ENCODE measurements at regions not wholly inside any gene's neighbourhood (a gene's known extent, or its start where the extent isn't known, plus 50 kb on each side); places are given as distances from the start of the nearest gene placed in this dataset.

GRCh38 chr10:91352760-91353159 lies 57.4 kb upstream of the HECTD2 start:
- ChIA-PET CTCF (interaction anchor here (1.3 kb wide), 1 partner anchor 54 kb away, joined by 3 read pairs; no protein-coding TSS in a partner anchor), POLR2A (no interaction called here)
- no peaks in the 10 kb centered on the region for H3K27me3 ChIP-seq (ENCODE audit: control insufficient read depth, insufficient read depth, low read length)
- no peak for DNase-seq (ENCODE audit: low read depth, low spot score)
- TF ChIP-seq CTCF (IDR thresholded peaks at IDR 0.05; ENCODE audit: low read depth, low read length), result no peak
- H3K4me3 ChIP-seq (ENCODE audit: low read depth, low read length), result no peak overlapping the region
- H3K9me3 ChIP-seq (ENCODE audit: control insufficient read depth, insufficient read depth, low read length), result no peaks in the 10 kb centered on the region
- H3K27ac ChIP-seq (ENCODE audit: low read depth, low read length), result no peak overlapping the region

DNA sequence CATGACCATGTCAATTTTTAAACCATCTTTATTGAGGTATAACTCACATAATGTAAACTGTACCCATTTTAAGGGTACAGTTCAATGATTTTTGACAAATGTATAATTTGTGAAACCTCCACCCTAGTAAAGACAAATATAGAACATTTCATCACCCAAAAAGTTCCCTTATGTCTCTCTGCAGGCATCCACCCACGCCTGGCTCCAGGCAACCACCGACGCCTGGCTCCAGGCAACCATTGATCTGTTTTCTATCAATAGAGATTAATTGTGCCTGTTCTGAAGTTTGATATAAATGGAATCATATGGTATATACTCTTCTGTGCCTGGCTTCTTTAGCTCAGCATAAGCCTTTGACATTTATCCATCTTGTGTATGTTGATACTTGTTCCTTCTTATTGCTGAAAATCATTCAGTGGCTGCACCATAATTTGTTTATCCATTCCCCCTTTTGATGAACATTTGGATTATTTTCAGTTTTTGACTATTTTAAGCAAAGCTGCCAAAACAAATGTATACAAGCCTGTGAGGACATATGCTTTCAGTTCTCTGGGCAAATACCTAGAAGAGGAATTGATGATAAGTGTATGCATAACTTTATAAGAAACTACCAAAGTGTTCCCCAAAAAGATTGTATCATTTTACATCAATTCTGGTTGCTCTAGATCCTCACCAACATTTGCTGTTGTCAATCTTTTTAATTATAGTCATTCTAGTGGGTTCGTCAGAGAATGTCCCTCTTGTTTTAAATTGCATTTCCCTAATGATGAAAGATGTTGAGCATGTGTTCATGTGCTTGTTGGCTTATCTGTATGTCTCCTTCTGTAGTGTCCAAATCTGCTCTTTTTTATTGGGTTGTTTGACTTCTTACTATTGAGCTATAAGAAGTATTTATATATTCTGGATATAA lies 55.7 kb upstream of the HECTD2 start:
- CTCF ChIA-PET, result interaction anchor here (1.4 to 2.6 kb wide), 2 partner anchors 15 to 56 kb away, joined by 5 to 14 read pairs; no protein-coding TSS in a partner anchor
- Histone ChIP-seq H3K27me3 (ENCODE audit: control insufficient read depth, insufficient read depth, low read length) (peaks cover 7% of the 10 kb centered on the region), H3K4me3 (ENCODE audit: low read depth, low read length) (no peak overlapping the region), H3K9me3 (ENCODE audit: control insufficient read depth, insufficient read depth, low read length) (no peaks in the 10 kb centered on the region), H3K27ac (ENCODE audit: low read depth, low read length) (no peak overlapping the region)
- TF ChIP-seq CTCF (IDR thresholded peaks at IDR 0.05; ENCODE audit: low read depth, low read length), result no peak
- POLR2A ChIA-PET, result no interaction called here
- no peak for DNase-seq (ENCODE audit: low read depth, low spot score)

DNA sequence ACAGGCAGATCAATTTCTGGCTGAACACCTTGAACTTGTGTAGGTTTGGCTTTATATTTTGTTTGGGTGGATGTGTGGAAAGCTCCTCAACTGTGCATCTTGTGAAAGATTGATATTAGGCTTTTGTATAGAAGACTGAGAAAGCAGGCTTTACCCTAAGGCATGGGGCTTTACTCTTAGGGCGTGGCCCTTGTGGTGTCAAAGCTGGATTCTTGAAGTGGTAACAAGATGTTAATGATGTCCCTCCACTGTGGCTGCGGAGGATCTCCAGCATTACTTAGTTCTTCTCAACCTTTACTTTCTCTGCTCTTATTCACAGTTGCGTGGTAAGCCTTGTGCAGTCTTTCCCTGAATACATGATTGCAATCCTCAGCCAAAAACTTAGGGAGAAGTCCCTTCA lies 54.1 kb upstream of the HECTD2 start:
- TF ChIP-seq CTCF (IDR thresholded peaks at IDR 0.05; ENCODE audit: low read depth, low read length), result no peak
- no peak for DNase-seq (ENCODE audit: low read depth, low spot score)
- H3K27ac ChIP-seq (ENCODE audit: low read depth, low read length), result no peak overlapping the region
- H3K4me3 ChIP-seq (ENCODE audit: low read depth, low read length), result no peak overlapping the region
- ChIA-PET CTCF (interaction anchor here (2.6 kb wide), 1 partner anchor 58 kb away, joined by 14 read pairs; no protein-coding TSS in a partner anchor), POLR2A (no interaction called here)
- H3K27me3 ChIP-seq (ENCODE audit: control insufficient read depth, insufficient read depth, low read length), result peaks cover 15% of the 10 kb centered on the region
- H3K9me3 ChIP-seq (ENCODE audit: control insufficient read depth, insufficient read depth, low read length), result no peaks in the 10 kb centered on the region

DNA sequence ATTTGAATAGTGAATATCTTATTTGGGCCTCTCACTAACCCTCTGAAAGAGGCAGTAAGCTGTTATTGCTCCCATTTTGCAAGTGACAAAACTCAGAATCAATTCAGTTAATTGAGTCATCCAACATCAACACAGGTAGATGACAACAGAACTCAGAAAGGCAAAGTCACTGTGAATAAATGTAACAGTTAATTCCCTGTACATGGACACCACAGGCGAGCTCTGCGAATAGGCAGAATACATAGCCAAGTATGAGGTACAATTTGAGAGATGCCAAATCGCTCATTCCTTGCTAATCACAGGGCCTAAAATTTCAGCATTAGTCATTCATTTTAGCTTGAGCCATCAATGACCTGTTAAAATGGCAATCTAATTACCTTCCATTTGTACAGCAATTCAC lies 52.6 kb upstream of the HECTD2 start:
- Histone ChIP-seq H3K4me3 (ENCODE audit: low read depth, low read length) (no peak overlapping the region), H3K27me3 (ENCODE audit: control insufficient read depth, insufficient read depth, low read length) (peaks cover 15% of the 10 kb centered on the region), H3K9me3 (ENCODE audit: control insufficient read depth, insufficient read depth, low read length) (no peaks in the 10 kb centered on the region), H3K27ac (ENCODE audit: low read depth, low read length) (no peak overlapping the region)
- TF ChIP-seq CTCF (IDR thresholded peaks at IDR 0.05; ENCODE audit: low read depth, low read length), result no peak
- ChIA-PET CTCF (interaction anchor here (1.0 to 1.1 kb wide), 2 partner anchors 13 to 59 kb away, joined by 3 to 4 read pairs; no protein-coding TSS in a partner anchor), POLR2A (no interaction called here)
- no peak for DNase-seq (ENCODE audit: low read depth, low spot score)

Data from AG04450 (cell line).